IMR-90 (cell line): ENCODE measurements at regions not wholly inside any gene's neighbourhood (a gene's known extent, or its start where the extent isn't known, plus 50 kb on each side); places are given as distances from the start of the nearest gene placed in this dataset.

Experiments used
- ATAC-seq: fragments of 200-7000 bp; cut with Tn5 transposase; 2 replicates; pipeline ENCODE4 v1.9.1; 2020; ENCODE audit warnings: low read depth, mild to moderate bottlenecking, moderate library complexity
- BruUV-seq: library from RNA; stranded (reverse); fragments of 400-500 nt; replicated peaks from 2 replicates; lab custom pipeline; 2021; lab: Mats Ljungman, UMichigan
- CTCF ChIA-PET: fragments of 300-600 bp; formaldehyde crosslinking; extraction: SDS; loops from one replicate; lab custom pipeline; 2021; ENCODE audit warnings: antibody characterized with exemption; lab: Yijun Ruan, JAX
- POLR2A ChIA-PET: fragments of 300-600 bp; sonication (Branson Sonifier 250); formaldehyde crosslinking; loops from one replicate; lab custom pipeline; 2022; ENCODE audit warnings: antibody characterized with exemption; ENCODE audit not compliant: unreplicated experiment; lab: Charles Lee
- DNase-seq: peaks from one replicate; pipeline ENCODE4 v3.0.0; 2013
- H2AFZ ChIP-seq: replicated peaks from 2 replicates; pipeline ENCODE3; 2013; ENCODE audit warnings: low read length, mild to moderate bottlenecking; ENCODE audit not compliant: poor library complexity
- H2AK5ac ChIP-seq: 2 replicates; pipeline ENCODE4 v1.6.1; 2013; ENCODE audit warnings: low read depth, low read length, inconsistent platforms
- H2AK9ac ChIP-seq: replicated peaks from 2 replicates; pipeline ENCODE3; 2013; ENCODE audit warnings: mild to moderate bottlenecking, low read depth, low read length, moderate library complexity; ENCODE audit not compliant: poor library complexity
- H2BK120ac ChIP-seq: 2 replicates; pipeline ENCODE4 v1.6.1; 2013; ENCODE audit warnings: low read depth, low read length, inconsistent platforms
- H2BK15ac ChIP-seq: 3 replicates; pipeline ENCODE4 v1.6.1; 2013; ENCODE audit warnings: low read depth, low read length, inconsistent platforms
- H2BK20ac ChIP-seq: 2 replicates; pipeline ENCODE4 v1.6.1; 2013; ENCODE audit warnings: low read depth, mild to moderate bottlenecking, inconsistent platforms, low read length, moderate library complexity
- H2BK5ac ChIP-seq: 2 replicates; pipeline ENCODE4 v1.6.1; 2013; ENCODE audit warnings: mild to moderate bottlenecking, low read depth, low read length, inconsistent platforms; ENCODE audit not compliant: poor library complexity, severe bottlenecking
- H3K14ac ChIP-seq: replicated peaks from 2 replicates; pipeline ENCODE4 v1.6.1; 2013; ENCODE audit warnings: low read depth, low read length, inconsistent platforms
- H3K18ac ChIP-seq: 2 replicates; pipeline ENCODE4 v1.6.1; 2013; ENCODE audit warnings: low read depth, low read length, control low read depth
- H3K23ac ChIP-seq: 2 replicates; pipeline ENCODE4 v1.6.1; 2013; ENCODE audit warnings: low read depth, low read length, inconsistent platforms
- H3K27ac ChIP-seq: 2 replicates; pipeline ENCODE4 v1.5.1; 2013; ENCODE audit warnings: mild to moderate bottlenecking, control low read depth, low read length; ENCODE audit not compliant: insufficient read depth
- H3K27me3 ChIP-seq: 2 replicates; pipeline ENCODE4 v1.6.1; 2013; ENCODE audit warnings: low read length; ENCODE audit not compliant: control insufficient read depth, insufficient read depth
- H3K36me3 ChIP-seq: 2 replicates; pipeline ENCODE4 v1.6.1; 2013; ENCODE audit warnings: low read length, mixed read lengths; ENCODE audit not compliant: control insufficient read depth, insufficient read depth
- H3K4ac ChIP-seq: 2 replicates; pipeline ENCODE4 v1.6.1; 2013; ENCODE audit warnings: low read depth, low read length, inconsistent platforms
- H3K4me1 ChIP-seq: 2 replicates; pipeline ENCODE4 v1.6.1; 2013; ENCODE audit warnings: low read length, mixed read lengths; ENCODE audit not compliant: control insufficient read depth, insufficient read depth
- H3K4me2 ChIP-seq: 2 replicates; pipeline ENCODE4 v1.6.1; 2013; ENCODE audit warnings: low read depth, mild to moderate bottlenecking, control low read depth, low read length, moderate library complexity
- H3K4me3 ChIP-seq: 2 replicates; pipeline ENCODE4 v1.5.1; 2013; ENCODE audit warnings: low read depth, mild to moderate bottlenecking, control low read depth, low read length, moderate library complexity; ENCODE audit not compliant: insufficient read depth
- H3K56ac ChIP-seq: 2 replicates; pipeline ENCODE4 v1.6.1; 2013; ENCODE audit warnings: low read length, inconsistent platforms; ENCODE audit not compliant: insufficient read depth; ENCODE audit errors: extremely low read depth
- H3K79me1 ChIP-seq, 2 experiments: 2 replicates each; pipeline ENCODE4 v1.6.1; 2013; ENCODE audit warnings: low read length in 2 of 2, inconsistent platforms in 1 of 2, low read depth in 1 of 2
- H3K9ac ChIP-seq: 2 replicates; pipeline ENCODE4 v1.6.1; 2013; ENCODE audit warnings: low read depth, low read length, control low read depth
- H3K9me1 ChIP-seq: 2 replicates; pipeline ENCODE4 v1.6.1; 2013; ENCODE audit warnings: low read length, inconsistent platforms; ENCODE audit not compliant: insufficient read depth
- H3K9me3 ChIP-seq: 2 replicates; pipeline ENCODE4 v1.6.1; 2013; ENCODE audit warnings: low read length; ENCODE audit not compliant: control insufficient read depth, insufficient read depth
- H4K20me1 ChIP-seq: 2 replicates; pipeline ENCODE4 v1.6.1; 2013; ENCODE audit warnings: low read length, inconsistent platforms; ENCODE audit not compliant: insufficient read depth
- H4K5ac ChIP-seq: 2 replicates; pipeline ENCODE4 v1.6.1; 2013; ENCODE audit warnings: mild to moderate bottlenecking, low read depth, low read length, control low read depth
- H4K8ac ChIP-seq, 2 experiments: 2 replicates each; pipeline ENCODE4 v1.6.1; 2013; ENCODE audit warnings: low read depth in 2 of 2, low read length in 2 of 2, control low read depth in 1 of 2, inconsistent platforms in 1 of 2
- H4K91ac ChIP-seq: 2 replicates; pipeline ENCODE4 v1.6.1; 2013; ENCODE audit warnings: low read depth, low read length, inconsistent platforms; ENCODE audit not compliant: insufficient read depth
- BHLHE40 ChIP-seq: fragments of 150-350 bp; IDR thresholded peaks from 2 replicates; pipeline ENCODE4 v1.6.1; 2016; ENCODE audit warnings: mild to moderate bottlenecking, low read depth, low read length
- CHD1 ChIP-seq: IDR thresholded peaks from 2 replicates; pipeline ENCODE4 v1.6.1; 2012; ENCODE audit warnings: low read depth, low read length, improper control_type of control experiment
- CTCF ChIP-seq: conservative IDR thresholded peaks from 2 replicates; pipeline ENCODE4 v1.5.1; 2012; ENCODE audit warnings: mild to moderate bottlenecking, low read depth, low read length, improper control_type of control experiment
- MAFK ChIP-seq: IDR thresholded peaks from 2 replicates; pipeline ENCODE4 v1.6.1; 2012; ENCODE audit warnings: low read depth, low read length, improper control_type of control experiment
- MAZ ChIP-seq: IDR thresholded peaks from 2 replicates; pipeline ENCODE4 v1.6.1; 2012; ENCODE audit warnings: low read depth, mild to moderate bottlenecking, low read length, improper control_type of control experiment, moderate library complexity, borderline replicate concordance
- MXI1 ChIP-seq: IDR thresholded peaks from 2 replicates; pipeline ENCODE4 v1.6.1; 2012; ENCODE audit warnings: low read depth, mild to moderate bottlenecking, low read length, moderate library complexity, borderline replicate concordance
- NFE2L2 ChIP-seq: fragments of 150-350 bp; IDR thresholded peaks from 2 replicates; pipeline ENCODE4 v1.6.1; 2016; ENCODE audit warnings: low read depth, mild to moderate bottlenecking, low read length
- POLR2A ChIP-seq: IDR thresholded peaks from 2 replicates; pipeline ENCODE4 v1.6.1; 2012; ENCODE audit warnings: mild to moderate bottlenecking, low read depth, low read length
- RAD21 ChIP-seq: IDR thresholded peaks from 2 replicates; pipeline ENCODE4 v1.6.1; 2012; ENCODE audit warnings: low read length, improper control_type of control experiment
- RCOR1 ChIP-seq: IDR thresholded peaks from 2 replicates; pipeline ENCODE4 v1.6.1; 2012; ENCODE audit warnings: mild to moderate bottlenecking, low read length, improper control_type of control experiment; ENCODE audit not compliant: insufficient replicate concordance
- SMC3 ChIP-seq: fragments of 150-350 bp; IDR thresholded peaks from 2 replicates; pipeline ENCODE4 v1.6.1; 2016; ENCODE audit warnings: low read depth, mild to moderate bottlenecking, antibody characterized with exemption, low read length, moderate library complexity
- dilution Hi-C: fragments of 300-500 bp; cut with HindIII; formaldehyde crosslinking; loops from one replicate; pipeline ENCODE4 v1.14.3; 2018; ENCODE audit warnings: low sequenced_read_pairs; ENCODE audit not compliant: unreplicated experiment
- in situ Hi-C: fragments of 300-500 bp; cut with MboI; formaldehyde crosslinking; loops from 3 replicates; pipeline ENCODE4 v1.14.3; 2019; ENCODE audit warnings: low sequenced_read_pairs, inconsistent platforms, mixed read lengths
- intact Hi-C: fragments of 100-400 bp; cut with micrococcal nuclease; formaldehyde crosslinking; loops from 2 replicates; pipeline ENCODE4 v1.10.0; 2022

DNA sequence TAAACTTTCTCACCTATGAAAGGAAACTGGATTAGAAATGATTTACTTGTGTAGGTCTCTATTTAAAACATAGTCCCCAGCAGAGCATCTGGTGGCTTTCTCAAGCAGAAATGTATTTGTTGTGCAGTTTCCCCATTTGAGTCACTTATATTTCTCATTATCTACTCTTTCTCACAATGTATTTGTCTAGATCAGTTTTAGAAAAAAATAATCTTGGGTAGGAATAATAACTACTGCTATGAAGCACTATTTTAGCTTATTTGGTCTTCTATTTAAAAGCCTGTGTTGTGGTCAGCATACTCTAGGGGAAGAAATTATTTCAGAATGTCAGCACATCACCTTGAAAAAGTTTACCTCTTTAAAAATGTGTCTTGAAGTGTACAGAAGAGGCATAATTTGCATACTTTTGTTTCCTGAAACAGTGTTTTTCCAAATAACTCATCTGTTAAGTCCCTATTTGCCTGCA, 60.9 kb upstream of the PRL start:
- Histone ChIP-seq H4K20me1 (no peaks in the 10 kb centered on the region), H3K56ac (no peak overlapping the region), H3K4me1 (no peaks in the 10 kb centered on the region), H3K9me3 (peaks cover 4% of the 10 kb centered on the region; the same call in 1 of the 2 replicates), H3K27me3 (no peaks in the 10 kb centered on the region), H2AK9ac (no peak overlapping the region), H3K4me2 (no peak overlapping the region), H2AFZ (no peak overlapping the region), H3K27ac (no peak overlapping the region), H3K79me1 (no peaks in the 10 kb centered on the region), H3K4ac (no peak overlapping the region), H3K23ac (no peak overlapping the region), H2BK20ac (no peak overlapping the region), H3K4me3 (no peak overlapping the region), H3K9ac (no peak overlapping the region), H3K18ac (no peak overlapping the region), H3K9me1 (no peaks in the 10 kb centered on the region), H2AK5ac (no peak overlapping the region), H2BK120ac (no peak overlapping the region), H3K14ac (no peak overlapping the region), H4K5ac (no peak overlapping the region), H4K8ac (no peak overlapping the region), H4K91ac (no peak overlapping the region), H3K36me3 (no peaks in the 10 kb centered on the region), H2BK15ac (no peak overlapping the region), H2BK5ac (no peak overlapping the region)
- no TSS peak for BruUV-seq
- ATAC-seq = no peak
- POLR2A ChIA-PET = no interaction called here
- dilution Hi-C loops (no loop called here), intact Hi-C loops (no loop called here), in situ Hi-C loops (no loop called here)
- DNase-seq = no peak
- TF ChIP-seq MAFK (no peak), MXI1 (no peak), BHLHE40 (no peak), CTCF (no peak), RAD21 (no peak), CHD1 (no peak), SMC3 (no peak), NFE2L2 (no peak), POLR2A (no peak), RCOR1 (no peak), MAZ (no peak)
- CTCF ChIA-PET = no interaction called here
